Loucy (cell line): ENCODE measurements at regions not wholly inside any gene's neighbourhood (a gene's known extent, or its start where the extent isn't known, plus 50 kb on each side); places are given as distances from the start of the nearest gene placed in this dataset.

Experiments
- H2AFZ ChIP-seq: fragments of 200-600 bp; sonication (generic); 2 replicates; pipeline ENCODE4 v1.6.0; 2016; ENCODE audit warnings: antibody characterized with exemption, mild to moderate bottlenecking, low read length, moderate library complexity
- H3F3A ChIP-seq: fragments of 200-600 bp; 2 replicates; pipeline ENCODE4 v1.6.0; 2016; ENCODE audit warnings: antibody characterized with exemption, low read depth, mild to moderate bottlenecking
- H3K27me3 ChIP-seq: fragments of 200-600 bp; sonication (generic); 2 replicates; pipeline ENCODE4 v1.6.1; 2014; ENCODE audit warnings: low read length, mild to moderate bottlenecking; ENCODE audit not compliant: insufficient read depth, poor library complexity, severe bottlenecking
- H3K36me3 ChIP-seq: fragments of 200-600 bp; sonication (generic); 2 replicates; pipeline ENCODE4 v1.6.1; 2016; ENCODE audit warnings: low read length; ENCODE audit not compliant: insufficient read depth
- H3K4me1 ChIP-seq: fragments of 200-600 bp; sonication (generic); 2 replicates; pipeline ENCODE4 v1.5.1; 2014; ENCODE audit warnings: low read length, mild to moderate bottlenecking; ENCODE audit not compliant: insufficient read depth, poor library complexity, severe bottlenecking
- H3K4me2 ChIP-seq: fragments of 200-600 bp; sonication (generic); 2 replicates; pipeline ENCODE4 v1.6.0; 2014; ENCODE audit warnings: antibody characterized with exemption, low read length, low read depth, mild to moderate bottlenecking; ENCODE audit not compliant: poor library complexity, severe bottlenecking
- H3K4me3 ChIP-seq: fragments of 200-600 bp; sonication (generic); 2 replicates; pipeline ENCODE4 v1.5.1; 2014; ENCODE audit warnings: low read length, mild to moderate bottlenecking, mixed read lengths; ENCODE audit not compliant: poor library complexity, severe bottlenecking
- H3K79me2 ChIP-seq: fragments of 200-600 bp; sonication (generic); 2 replicates; pipeline ENCODE4 v1.6.1; 2014; ENCODE audit warnings: low read length; ENCODE audit not compliant: insufficient read depth
- H3K9ac ChIP-seq: fragments of 200-600 bp; sonication (generic); 2 replicates; pipeline ENCODE4 v1.6.0; 2014; ENCODE audit warnings: mild to moderate bottlenecking, low read depth, low read length, moderate library complexity; ENCODE audit not compliant: poor library complexity, severe bottlenecking
- H3K9me2 ChIP-seq: fragments of 200-600 bp; sonication (generic); replicated peaks from 2 replicates; pipeline ENCODE4 v1.6.1; 2016; ENCODE audit warnings: low read depth, low read length, mixed read lengths
- H3K9me3 ChIP-seq: fragments of 200-600 bp; sonication (generic); 2 replicates; pipeline ENCODE4 v1.6.1; 2014; ENCODE audit warnings: mild to moderate bottlenecking, antibody characterized with exemption, low read length, low read depth; ENCODE audit not compliant: insufficient read depth
- H4K20me1 ChIP-seq: fragments of 200-600 bp; sonication (generic); 2 replicates; pipeline ENCODE4 v1.6.0; 2014; ENCODE audit warnings: antibody characterized with exemption, low read length, mild to moderate bottlenecking; ENCODE audit not compliant: insufficient read depth, poor library complexity, severe bottlenecking
- CTCF ChIP-seq: fragments of 200-600 bp; sonication (generic); conservative IDR thresholded peaks from 2 replicates; pipeline ENCODE4 v1.5.1; 2014; ENCODE audit warnings: mild to moderate bottlenecking, antibody characterized with exemption, low read length
- EZH2phosphoT487 ChIP-seq: fragments of 200-600 bp; IDR thresholded peaks from 2 replicates; pipeline ENCODE4 v1.6.1; 2018; ENCODE audit warnings: antibody characterized with exemption, mild to moderate bottlenecking, moderate library complexity, borderline replicate concordance

GRCh38 chr14:54251356-54251755, 145.5 kb upstream of the CDKN3 start:
- no peaks in the 10 kb centered on the region for H3K27me3 ChIP-seq
- TF ChIP-seq EZH2phosphoT487 (no peak), CTCF (no peak)
- H4K20me1 ChIP-seq = no peaks in the 10 kb centered on the region
- no peaks in the 10 kb centered on the region for H3K36me3 ChIP-seq
- no peaks in the 10 kb centered on the region for H3K9me2 ChIP-seq
- no peaks in the 10 kb centered on the region for H3F3A ChIP-seq
- H3K9me3 ChIP-seq = no peaks in the 10 kb centered on the region
- no peaks in the 10 kb centered on the region for H3K4me1 ChIP-seq
- no peak overlapping the region for H2AFZ ChIP-seq
- no peaks in the 10 kb centered on the region for H3K79me2 ChIP-seq
- no peak overlapping the region for H3K4me2 ChIP-seq
- H3K9ac ChIP-seq = no peak overlapping the region
- H3K4me3 ChIP-seq = no peak overlapping the region

- no peaks in the 10 kb centered on the region for H3F3A ChIP-seq
- H3K4me2 ChIP-seq = no peak overlapping the region
- H3K27me3 ChIP-seq = no peaks in the 10 kb centered on the region
- H3K36me3 ChIP-seq = no peaks in the 10 kb centered on the region
- H3K9ac ChIP-seq = no peak overlapping the region
- H3K4me3 ChIP-seq = no peak overlapping the region
- TF ChIP-seq CTCF = no peak
- no peak for TF ChIP-seq EZH2phosphoT487
- H2AFZ ChIP-seq = no peak overlapping the region
- H3K9me3 ChIP-seq = no peaks in the 10 kb centered on the region
- H3K4me1 ChIP-seq = no peaks in the 10 kb centered on the region
- H3K79me2 ChIP-seq = no peaks in the 10 kb centered on the region
- no peaks in the 10 kb centered on the region for H4K20me1 ChIP-seq
- no peaks in the 10 kb centered on the region for H3K9me2 ChIP-seq
These were observed 144.6 kb upstream of the CDKN3 start for GRCh38 chr14:54252072-54252730.

- H3K4me1 ChIP-seq = no peaks in the 10 kb centered on the region
- H3K9me3 ChIP-seq = no peaks in the 10 kb centered on the region
- no peaks in the 10 kb centered on the region for H3K36me3 ChIP-seq
These were observed 143.4 kb upstream of the CDKN3 start for GRCh38 chr14:54253195-54253947.

More at GRCh38 chr14:54253195-54253947, 143.4 kb upstream of the CDKN3 start:
- Histone ChIP-seq H2AFZ (no peak overlapping the region), H3K27me3 (no peaks in the 10 kb centered on the region), H3K79me2 (no peaks in the 10 kb centered on the region), H4K20me1 (no peaks in the 10 kb centered on the region), H3K9me2 (no peaks in the 10 kb centered on the region), H3K4me2 (no peak overlapping the region), H3K9ac (no peak overlapping the region), H3K4me3 (no peak overlapping the region), H3F3A (no peaks in the 10 kb centered on the region)
- TF ChIP-seq CTCF (no peak), EZH2phosphoT487 (no peak)
